ACHN (cell line): ENCODE measurements at regions not wholly inside any gene's neighbourhood (a gene's known extent, or its start where the extent isn't known, plus 50 kb on each side); places are given as distances from the start of the nearest gene placed in this dataset.
A peak's percentile ranks its signal among the peaks of the same experiment; 100 is the strongest.
"Not testable (repeated sequence)": the region's sequence is repeated elsewhere in the genome, so short reads cannot be mapped to it uniquely, and the experiment has no call there.

Experiments used
- DNase-seq: peaks from one replicate; pipeline ENCODE4 v3.0.0-alpha.2; 2015
- in situ Hi-C: cut with HindIII; loops from 2 replicates; pipeline ENCODE4 v1.10.0; 2017; ENCODE audit warnings: low sequenced_read_pairs, low pct_ligation_motif_present, low pct_unique_long_range_greater_than_20kb

GRCh38 chr1:19591482-19592091 is 52.5 kb upstream of the NBL1 start:
- DNase-seq = no peak
- in situ Hi-C loops = no loop called here

GRCh38 chr1:19585507-19585906 is 58.6 kb upstream of the NBL1 start:
- in situ Hi-C loops = no loop called here

GRCh38 chr1:19582318-19582717 is 61.8 kb upstream of the NBL1 start:
- in situ Hi-C loops = no loop called here

More at GRCh38 chr1:19585507-19585906, 58.6 kb upstream of the NBL1 start:
- no peak for DNase-seq

GRCh38 chr1:19581381-19581780 is 62.7 kb upstream of the NBL1 start:
- DNase-seq = no peak
- in situ Hi-C loops = no loop called here

More at GRCh38 chr1:19582318-19582717, 61.8 kb upstream of the NBL1 start:
- DNase-seq = peak; percentile 46

DNA sequence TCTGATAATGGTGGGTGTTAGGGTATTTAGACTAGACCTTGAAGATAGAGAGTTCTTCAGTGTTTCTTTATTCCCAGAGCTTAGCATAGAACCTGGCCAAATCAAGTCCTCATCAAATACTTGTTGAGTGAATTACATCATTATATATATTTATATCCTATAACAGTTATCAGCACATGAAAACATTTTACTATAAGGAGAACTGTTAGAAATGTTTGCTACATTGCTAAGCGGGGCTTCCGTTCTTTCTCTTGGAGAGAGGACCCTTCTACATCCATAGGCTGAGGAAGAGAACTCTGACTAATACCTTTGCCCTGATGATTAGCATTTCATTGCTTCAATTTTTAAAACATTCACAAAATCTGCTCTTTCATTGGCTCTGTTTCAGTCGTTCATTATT is 66.5 kb upstream of the NBL1 start:
- no peak for DNase-seq
- in situ Hi-C loops = no loop called here

- in situ Hi-C loops = no loop called here
- no peak for DNase-seq
These were observed 67.1 kb upstream of the NBL1 start for GRCh38 chr1:19577036-19577435.

DNA sequence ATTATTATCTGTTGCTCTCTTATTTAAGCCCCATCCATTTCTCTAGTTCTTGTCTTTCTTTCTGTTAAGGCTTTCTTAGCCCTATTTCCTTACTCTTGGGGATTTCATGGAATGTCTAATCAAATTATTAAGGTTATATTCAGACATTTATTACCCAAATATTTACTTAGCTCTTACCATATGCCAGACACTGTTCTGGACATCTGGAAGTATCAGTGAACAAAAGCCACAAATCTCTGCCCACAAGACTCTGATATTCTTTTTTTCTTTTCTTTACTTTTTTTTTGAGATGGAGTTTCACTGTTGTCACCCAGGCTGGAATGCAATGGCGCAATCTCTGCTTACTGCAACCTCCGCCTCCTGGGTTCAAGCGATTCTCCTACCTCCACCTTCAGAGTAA is 74.3 kb upstream of the NBL1 start:
- DNase-seq = no peak
- in situ Hi-C loops = no loop called here

DNA sequence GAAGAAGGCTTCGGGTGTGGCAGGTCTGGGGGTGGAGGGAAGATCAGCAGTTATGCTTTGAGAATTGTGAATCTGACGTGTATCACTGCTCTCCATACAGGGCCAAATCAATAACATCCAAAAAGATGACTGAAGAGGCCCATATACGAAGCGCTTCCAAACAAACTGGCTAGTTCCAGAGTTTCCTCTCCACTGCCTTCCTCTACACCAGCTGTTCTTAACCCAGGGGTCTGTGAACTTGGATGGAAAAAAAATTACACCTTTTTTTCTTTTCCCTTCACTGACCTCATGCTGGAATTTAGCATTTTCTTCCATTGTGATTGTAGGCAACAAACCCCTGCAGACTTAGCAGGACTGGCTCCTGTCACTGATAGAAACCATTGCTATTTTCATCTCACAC is 77.1 kb upstream of the NBL1 start:
- in situ Hi-C loops = no loop called here
- no peak for DNase-seq

GRCh38 chr1:19564366-19564765 is 79.0 kb upstream of the CAPZB start:
- in situ Hi-C loops = no loop called here
- DNase-seq = no peak

GRCh38 chr1:19563324-19564097 is 78.2 kb upstream of the CAPZB start:
- no peak for DNase-seq
- in situ Hi-C loops = no loop called here

DNA sequence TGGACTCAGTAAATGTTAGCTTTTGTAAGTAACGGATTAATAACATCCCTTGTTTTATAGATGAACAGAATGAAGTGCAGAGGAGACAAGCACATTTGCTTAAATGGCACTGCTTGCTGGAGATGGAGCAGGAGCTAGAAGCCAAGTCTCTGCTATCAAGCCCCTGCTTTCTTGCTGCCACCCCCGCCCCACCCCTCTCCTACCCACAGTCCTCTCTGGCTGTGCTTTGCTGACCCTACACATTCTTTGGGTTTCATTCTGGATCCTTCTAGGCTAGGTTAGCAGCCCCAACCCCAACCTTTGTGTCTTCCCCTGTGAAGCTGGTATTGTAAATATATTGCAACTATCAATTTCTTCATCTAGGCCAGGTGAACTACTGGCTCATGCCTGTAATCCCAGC is 77.5 kb upstream of the CAPZB start:
- in situ Hi-C loops = no loop called here
- no peak for DNase-seq

DNA sequence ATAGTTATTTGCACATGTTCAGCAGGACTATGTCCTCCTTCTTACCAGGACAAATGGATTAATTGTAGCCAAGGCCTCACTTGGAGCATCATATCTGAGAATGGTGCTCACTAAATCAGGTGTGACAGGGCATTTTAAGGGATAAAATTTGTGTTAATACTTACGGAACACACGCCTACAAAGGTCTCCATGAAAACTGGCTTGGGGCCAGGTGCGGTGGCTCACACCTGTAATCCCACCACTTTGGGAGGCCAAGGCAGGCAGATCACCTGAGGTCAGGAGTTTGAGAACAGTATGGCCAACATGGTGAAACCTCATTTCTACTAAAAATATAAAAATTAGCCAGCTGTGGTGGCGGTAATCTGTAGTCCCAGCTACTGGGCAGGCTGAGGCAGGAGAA is 75.1 kb upstream of the CAPZB start:
- no peak for DNase-seq
- in situ Hi-C loops = no loop called here

DNA sequence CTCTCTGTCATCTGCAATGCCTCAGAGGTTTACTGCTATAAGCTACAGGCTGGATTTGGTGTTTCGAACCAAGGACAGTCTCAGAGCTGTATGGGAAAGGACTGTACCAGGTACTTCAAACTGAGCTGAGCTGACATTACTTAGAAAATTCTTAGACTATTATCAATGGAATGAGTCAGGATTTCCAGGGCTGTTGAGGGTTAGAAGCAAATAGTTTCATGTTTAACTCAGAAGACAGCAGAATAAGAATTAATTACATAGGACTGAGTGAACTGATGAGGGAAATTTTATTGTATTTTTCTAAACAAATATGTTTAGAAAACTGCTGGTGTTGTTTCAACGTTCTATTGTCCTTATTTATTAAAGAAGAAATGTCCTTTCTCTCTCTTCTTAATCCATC is 74.3 kb upstream of the CAPZB start:
- in situ Hi-C loops = no loop called here
- DNase-seq = peak; percentile 19

GRCh38 chr1:19557609-19558051 is 72.3 kb upstream of the CAPZB start:
- no peak for DNase-seq
- in situ Hi-C loops = no loop called here

DNA sequence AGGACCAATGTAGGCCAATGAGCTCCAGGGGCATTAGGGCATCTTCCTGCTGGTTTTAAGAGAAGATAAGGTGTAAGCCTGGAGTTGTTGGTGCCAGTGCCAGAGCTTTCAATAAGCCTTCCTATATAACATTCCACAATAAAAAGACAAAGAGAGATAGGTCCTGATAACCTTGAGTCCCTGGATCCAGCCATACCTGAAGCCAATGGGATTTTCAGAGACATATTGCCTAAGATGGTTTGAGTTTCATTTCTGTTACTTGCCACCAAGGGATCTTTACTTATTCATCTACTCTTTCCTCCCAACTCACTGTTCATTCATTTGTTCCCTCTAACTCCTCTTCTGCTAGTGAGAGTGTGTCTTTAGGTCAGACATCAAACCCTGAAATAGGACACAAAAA is 68.8 kb upstream of the CAPZB start:
- no peak for DNase-seq
- in situ Hi-C loops = no loop called here

GRCh38 chr1:19552291-19553010 is 67.1 kb upstream of the CAPZB start:
- DNase-seq = no peak

DNA sequence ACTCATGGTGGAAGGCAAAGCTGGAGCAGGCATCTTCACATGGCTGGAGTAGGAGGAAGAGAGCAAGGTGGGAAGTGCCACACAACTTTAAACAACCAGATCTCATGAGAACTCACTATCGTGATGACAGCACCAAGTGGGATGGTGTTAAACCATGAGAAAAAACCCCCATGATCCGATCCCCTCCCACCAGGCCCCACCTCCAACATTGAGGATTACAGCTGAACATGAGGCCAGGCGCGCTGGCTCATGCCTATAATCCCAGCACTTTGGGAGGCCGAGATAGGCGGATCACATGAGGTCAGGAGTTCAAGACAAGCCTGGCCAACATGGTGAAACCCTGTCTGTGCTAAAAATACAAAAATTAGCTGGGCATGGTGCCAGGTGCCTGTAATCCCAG is 66.5 kb upstream of the CAPZB start:
- in situ Hi-C loops, DNase-seq: not testable (repeated sequence)

More at GRCh38 chr1:19552291-19553010, 67.1 kb upstream of the CAPZB start:
- in situ Hi-C loops = no loop called here

GRCh38 chr1:19550437-19550836 is 65.1 kb upstream of the CAPZB start:
- DNase-seq, in situ Hi-C loops: not testable (repeated sequence)

DNA sequence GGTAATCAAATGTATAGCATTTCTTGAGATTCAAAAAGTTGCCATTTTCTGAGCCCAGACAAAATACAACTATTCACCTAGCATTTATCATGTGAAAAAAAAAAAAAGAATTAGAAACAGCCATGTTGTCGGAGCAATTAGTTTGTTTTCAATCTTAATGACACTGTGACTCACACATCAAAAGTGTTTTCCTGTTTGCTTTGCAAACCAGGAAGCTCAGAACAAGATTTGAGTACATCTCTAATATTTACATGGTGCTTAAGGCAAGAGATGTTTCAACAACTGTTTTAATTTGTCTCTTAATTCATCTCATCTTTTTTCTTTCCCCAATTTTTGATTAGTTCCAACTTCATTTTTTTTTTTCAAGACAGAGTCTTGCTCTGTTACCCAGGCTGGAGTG is 62.5 kb upstream of the CAPZB start:
- DNase-seq = no peak
- in situ Hi-C loops = no loop called here
